Breast epithelium (tissue), 3 donors: ENCODE measurements at regions not wholly inside any gene's neighbourhood (a gene's known extent, or its start where the extent isn't known, plus 50 kb on each side); places are given as distances from the start of the nearest gene placed in this dataset.

Experiments used
- CTCF ChIP-seq, 3 donors: fragments of 450-650 bp; IDR thresholded peaks; one replicate each; pipeline ENCODE4 v1.5.1; 2016 to 2017; ENCODE audit warnings: antibody characterized with exemption in 3 of 3, mild to moderate bottlenecking in 3 of 3, moderate library complexity in 3 of 3
- POLR2AphosphoS5 ChIP-seq, 3 donors: sonication (generic); formaldehyde crosslinking; IDR thresholded peaks; one replicate each; pipeline ENCODE4 v1.6.1; 2017; ENCODE audit warnings: antibody characterized with exemption in 3 of 3

DNA sequence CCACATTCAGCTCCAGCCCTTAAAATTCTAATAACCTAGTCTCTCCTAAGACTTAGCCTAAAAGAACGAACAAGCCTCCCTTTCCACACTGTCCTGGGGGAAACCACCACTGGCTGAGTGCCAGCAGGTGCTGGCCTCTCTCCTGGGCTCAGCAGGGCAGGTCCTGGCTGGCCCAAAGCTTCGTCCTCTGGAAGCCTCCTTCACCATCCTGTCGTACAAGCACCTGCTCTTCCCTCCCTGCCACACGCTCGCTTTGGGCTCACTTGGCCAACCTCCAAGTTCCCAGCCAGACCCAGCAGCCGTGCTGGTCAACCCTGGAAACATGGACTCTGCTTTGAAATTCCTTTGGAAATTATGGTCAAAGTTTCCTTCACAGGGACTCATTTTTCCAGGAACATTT, 58.2 kb upstream of the SLC25A33 start:
- TF ChIP-seq POLR2AphosphoS5 (IDR thresholded peaks at IDR 0.05): no peak
- TF ChIP-seq CTCF (IDR thresholded peaks at IDR 0.05): no peak
